ENCODE measurements at regions not wholly inside any gene's neighbourhood (a gene's known extent, or its start where the extent isn't known, plus 50 kb on each side); places are given as distances from the start of the nearest gene placed in this dataset.

- TF ChIP-seq, protein P1, sequence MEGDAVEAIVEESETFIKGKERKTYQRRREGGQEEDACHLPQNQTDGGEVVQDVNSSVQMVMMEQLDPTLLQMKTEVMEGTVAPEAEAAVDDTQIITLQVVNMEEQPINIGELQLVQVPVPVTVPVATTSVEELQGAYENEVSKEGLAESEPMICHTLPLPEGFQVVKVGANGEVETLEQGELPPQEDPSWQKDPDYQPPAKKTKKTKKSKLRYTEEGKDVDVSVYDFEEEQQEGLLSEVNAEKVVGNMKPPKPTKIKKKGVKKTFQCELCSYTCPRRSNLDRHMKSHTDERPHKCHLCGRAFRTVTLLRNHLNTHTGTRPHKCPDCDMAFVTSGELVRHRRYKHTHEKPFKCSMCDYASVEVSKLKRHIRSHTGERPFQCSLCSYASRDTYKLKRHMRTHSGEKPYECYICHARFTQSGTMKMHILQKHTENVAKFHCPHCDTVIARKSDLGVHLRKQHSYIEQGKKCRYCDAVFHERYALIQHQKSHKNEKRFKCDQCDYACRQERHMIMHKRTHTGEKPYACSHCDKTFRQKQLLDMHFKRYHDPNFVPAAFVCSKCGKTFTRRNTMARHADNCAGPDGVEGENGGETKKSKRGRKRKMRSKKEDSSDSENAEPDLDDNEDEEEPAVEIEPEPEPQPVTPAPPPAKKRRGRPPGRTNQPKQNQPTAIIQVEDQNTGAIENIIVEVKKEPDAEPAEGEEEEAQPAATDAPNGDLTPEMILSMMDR (IDR thresholded peaks at IDR 0.05; ENCODE audit: poor library complexity, severe bottlenecking) = no peak
- TF ChIP-seq SMC3 (conservative IDR thresholded peaks at IDR 0.05; ENCODE audit: poor library complexity) (no peak), POLR2AphosphoS5 (IDR thresholded peaks at IDR 0.05) (no peak), EZH2 (IDR thresholded peaks at IDR 0.05; ENCODE audit: borderline replicate concordance, insufficient read depth, low read length, poor library complexity, severe bottlenecking) (no peak), RAD21 (conservative IDR thresholded peaks at IDR 0.05) (no peak)
- TF ChIP-seq, protein P2, sequence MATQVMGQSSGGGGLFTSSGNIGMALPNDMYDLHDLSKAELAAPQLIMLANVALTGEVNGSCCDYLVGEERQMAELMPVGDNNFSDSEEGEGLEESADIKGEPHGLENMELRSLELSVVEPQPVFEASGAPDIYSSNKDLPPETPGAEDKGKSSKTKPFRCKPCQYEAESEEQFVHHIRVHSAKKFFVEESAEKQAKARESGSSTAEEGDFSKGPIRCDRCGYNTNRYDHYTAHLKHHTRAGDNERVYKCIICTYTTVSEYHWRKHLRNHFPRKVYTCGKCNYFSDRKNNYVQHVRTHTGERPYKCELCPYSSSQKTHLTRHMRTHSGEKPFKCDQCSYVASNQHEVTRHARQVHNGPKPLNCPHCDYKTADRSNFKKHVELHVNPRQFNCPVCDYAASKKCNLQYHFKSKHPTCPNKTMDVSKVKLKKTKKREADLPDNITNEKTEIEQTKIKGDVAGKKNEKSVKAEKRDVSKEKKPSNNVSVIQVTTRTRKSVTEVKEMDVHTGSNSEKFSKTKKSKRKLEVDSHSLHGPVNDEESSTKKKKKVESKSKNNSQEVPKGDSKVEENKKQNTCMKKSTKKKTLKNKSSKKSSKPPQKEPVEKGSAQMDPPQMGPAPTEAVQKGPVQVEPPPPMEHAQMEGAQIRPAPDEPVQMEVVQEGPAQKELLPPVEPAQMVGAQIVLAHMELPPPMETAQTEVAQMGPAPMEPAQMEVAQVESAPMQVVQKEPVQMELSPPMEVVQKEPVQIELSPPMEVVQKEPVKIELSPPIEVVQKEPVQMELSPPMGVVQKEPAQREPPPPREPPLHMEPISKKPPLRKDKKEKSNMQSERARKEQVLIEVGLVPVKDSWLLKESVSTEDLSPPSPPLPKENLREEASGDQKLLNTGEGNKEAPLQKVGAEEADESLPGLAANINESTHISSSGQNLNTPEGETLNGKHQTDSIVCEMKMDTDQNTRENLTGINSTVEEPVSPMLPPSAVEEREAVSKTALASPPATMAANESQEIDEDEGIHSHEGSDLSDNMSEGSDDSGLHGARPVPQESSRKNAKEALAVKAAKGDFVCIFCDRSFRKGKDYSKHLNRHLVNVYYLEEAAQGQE (IDR thresholded peaks at IDR 0.05; ENCODE audit: borderline replicate concordance) = no peak
Observed at GRCh38 chr9:82539146-82539545, 523.8 kb downstream of the RASEF start.
